Kidney (tissue), 13 donors: ENCODE measurements at regions not wholly inside any gene's neighbourhood (a gene's known extent, or its start where the extent isn't known, plus 50 kb on each side); places are given as distances from the start of the nearest gene placed in this dataset.

Experiments
- DNase-seq, 5 donors: peaks; one replicate each; pipeline ENCODE4 v3.0.0-alpha.2; 2013 to 2020
- FAIRE-seq: peaks from 2 replicates; lab custom pipeline; 2012; peaks lifted over from hg19 to GRCh38; lab: Jason Lieb, UNC
- H3K27ac ChIP-seq, 2 donors: one replicate each; pipeline ENCODE4 v1.7.0; 2013; ENCODE audit warnings: low read depth in 2 of 2, low read length in 2 of 2, inconsistent platforms in 1 of 2
- H3K27me3 ChIP-seq: one replicate; pipeline ENCODE4 v1.7.1; 2013; ENCODE audit warnings: low read length, inconsistent platforms; ENCODE audit not compliant: control insufficient read depth, insufficient read depth
- H3K36me3 ChIP-seq, 3 donors: one replicate each; pipeline versions ENCODE4 v1.7.0 to v1.7.1; 2013; ENCODE audit warnings: low read length in 3 of 3, control low read depth in 1 of 3, inconsistent platforms in 1 of 3; ENCODE audit not compliant: insufficient read depth in 3 of 3, control insufficient read depth in 2 of 3
- H3K4me1 ChIP-seq, 3 donors: one replicate each; pipeline versions ENCODE4 v1.7.0 to v1.7.1; 2013; ENCODE audit warnings: low read length in 3 of 3, inconsistent platforms in 1 of 3, low read depth in 1 of 3; ENCODE audit not compliant: control insufficient read depth in 2 of 3, insufficient read depth in 2 of 3
- H3K4me3 ChIP-seq, 3 donors: one replicate each; pipeline versions ENCODE4 v1.7.0 to v1.8.1; 2013; ENCODE audit warnings: low read length in 3 of 3, control low read depth in 1 of 3, inconsistent platforms in 1 of 3
- H3K9ac ChIP-seq, 3 donors: one replicate each; pipeline versions ENCODE4 v1.7.0 to v1.7.1; 2013; ENCODE audit warnings: low read length in 3 of 3, control low read depth in 1 of 3, inconsistent platforms in 1 of 3
- H3K9me3 ChIP-seq, 3 donors: one replicate each; pipeline versions ENCODE4 v1.7.0 to v1.7.1; 2013; ENCODE audit warnings: low read length in 3 of 3, control low read depth in 1 of 3, inconsistent platforms in 1 of 3; ENCODE audit not compliant: control insufficient read depth in 2 of 3, insufficient read depth in 1 of 3
- CTCF ChIP-seq: IDR thresholded peaks from 3 replicates; pipeline ENCODE4 v1.5.1; 2012; ENCODE audit warnings: mild to moderate bottlenecking, moderate library complexity, borderline replicate concordance; ENCODE audit not compliant: insufficient read depth; ENCODE audit errors: extremely low read depth
- intact Hi-C: fragments of 100-400 bp; cut with DNase I; formaldehyde crosslinking; loops from one replicate; pipeline ENCODE4 v1.11.1; 2022
- donor health status: control.
- donor health status: control.
- donor health status: control.
- donor health status: control.
- donor health status: control.
- donor health status: DM: yes; HTN: yes; CAD: no.
- donor health status: Normal renal cell carcinoma (clear cell type).

- Histone ChIP-seq H3K36me3 (no peaks in the 10 kb centered on the region), H3K9ac (no peak overlapping the region), H3K4me1 (no peaks in the 10 kb centered on the region), H3K4me3 (no peak overlapping the region), H3K27ac (no peak overlapping the region), H3K27me3 (no peaks in the 10 kb centered on the region), H3K9me3 (no peaks in the 10 kb centered on the region)
- intact Hi-C loops, result no loop called here
- no peak for TF ChIP-seq CTCF
- no peak for DNase-seq
- no peak for FAIRE-seq
Observed at GRCh38 chr5:18091758-18092157, 457.5 kb downstream of the TAF11L14 start.

- no peak for FAIRE-seq
- no peaks in the 10 kb centered on the region for H3K36me3 ChIP-seq
- no peak overlapping the region for H3K9ac ChIP-seq
- H3K9me3 ChIP-seq, result no peaks in the 10 kb centered on the region
- H3K4me1 ChIP-seq, result no peaks in the 10 kb centered on the region
- no peak overlapping the region for H3K27ac ChIP-seq
- no peak for DNase-seq
- TF ChIP-seq CTCF, result no peak
- no peaks in the 10 kb centered on the region for H3K27me3 ChIP-seq
- intact Hi-C loops, result no loop called here
- H3K4me3 ChIP-seq, result no peak overlapping the region
Observed at GRCh38 chr5:18095061-18095460, 460.8 kb downstream of the TAF11L14 start.

- Histone ChIP-seq H3K4me1 (no peaks in the 10 kb centered on the region), H3K9me3 (no peaks in the 10 kb centered on the region), H3K36me3 (no peaks in the 10 kb centered on the region), H3K4me3 (no peak overlapping the region), H3K9ac (no peak overlapping the region), H3K27me3 (no peaks in the 10 kb centered on the region), H3K27ac (no peak overlapping the region)
- intact Hi-C loops, result no loop called here
- FAIRE-seq (no peak), DNase-seq (no peak)
- no peak for TF ChIP-seq CTCF
Observed at GRCh38 chr5:18097817-18098216, 463.6 kb downstream of the TAF11L14 start.

- Histone ChIP-seq H3K36me3 (no peaks in the 10 kb centered on the region), H3K4me3 (no peak overlapping the region), H3K27ac (no peak overlapping the region), H3K4me1 (no peaks in the 10 kb centered on the region), H3K9ac (no peak overlapping the region), H3K9me3 (no peaks in the 10 kb centered on the region), H3K27me3 (no peaks in the 10 kb centered on the region)
- DNase-seq (peak in 2 of 5 donors; percentile 14 to 35), FAIRE-seq (no peak)
- intact Hi-C loops, result no loop called here
- TF ChIP-seq CTCF, result no peak
Observed at GRCh38 chr5:18098691-18099090, 464.4 kb downstream of the TAF11L14 start.
